ENCODE measurements at regions not wholly inside any gene's neighbourhood (a gene's known extent, or its start where the extent isn't known, plus 50 kb on each side); places are given as distances from the start of the nearest gene placed in this dataset.

GRCh38 chr1:38488162-38488898, 371.2 kb downstream of the RRAGC start:
- TF ChIP-seq CTCF (IDR thresholded peaks at IDR 0.05): no peak
- no peak for TF ChIP-seq POLR2AphosphoS5 (IDR thresholded peaks at IDR 0.05)
- TF ChIP-seq POLR2A (IDR thresholded peaks at IDR 0.05): no peak

All from breast epithelium (tissue), 3 donors.